H1 (cell line): ENCODE measurements at regions not wholly inside any gene's neighbourhood (a gene's known extent, or its start where the extent isn't known, plus 50 kb on each side); places are given as distances from the start of the nearest gene placed in this dataset.
A peak's percentile ranks its signal among the peaks of the same experiment; 100 is the strongest.

ENCODE experiments used
- CTCF ChIA-PET: fragments of 300-600 bp; sonication (Branson Sonifier 250); formaldehyde crosslinking; loops from one replicate; lab custom pipeline; 2021; ENCODE audit not compliant: partially characterized antibody; lab: Charles Lee
- POLR2A ChIA-PET: fragments of 300-600 bp; sonication (Branson Sonifier 250); formaldehyde crosslinking; loops from one replicate; lab custom pipeline; 2021; ENCODE audit warnings: inconsistent platforms; ENCODE audit not compliant: partially characterized antibody; lab: Charles Lee
- DNase-seq, 2 experiments: peaks; one replicate each; pipeline versions ENCODE4 v3.0.0 to v3.0.0-alpha.2; 2010 to 2022; ENCODE audit warnings: low spot score in 2 of 2, low read depth in 1 of 2, mixed read lengths in 1 of 2
- FAIRE-seq: peaks from 2 replicates; lab custom pipeline; 2011; peaks lifted over from hg19 to GRCh38; lab: Jason Lieb, UNC
- H2AFZ ChIP-seq: 2 replicates; pipeline ENCODE4 v1.8.1; 2012; ENCODE audit warnings: low read length, inconsistent platforms
- H2AK5ac ChIP-seq: 2 replicates; pipeline ENCODE4 v1.6.1; 2013; ENCODE audit warnings: low read depth, low read length
- H2BK120ac ChIP-seq: replicated peaks from 2 replicates; pipeline ENCODE3; 2013; ENCODE audit warnings: low read depth, low read length, inconsistent platforms
- H2BK12ac ChIP-seq: 2 replicates; pipeline ENCODE4 v1.6.1; 2013; ENCODE audit warnings: low read depth, low read length
- H2BK15ac ChIP-seq: 2 replicates; pipeline ENCODE4 v1.6.1; 2013; ENCODE audit warnings: low read length
- H2BK20ac ChIP-seq: 2 replicates; pipeline ENCODE4 v1.6.1; 2013; ENCODE audit warnings: low read length
- H2BK5ac ChIP-seq: 2 replicates; pipeline ENCODE4 v1.6.1; 2013; ENCODE audit warnings: low read depth, low read length
- H3K14ac ChIP-seq: 2 replicates; pipeline ENCODE4 v1.6.1; 2013; ENCODE audit warnings: inconsistent platforms; ENCODE audit not compliant: insufficient read length
- H3K18ac ChIP-seq: 2 replicates; pipeline ENCODE4 v1.6.1; 2013; ENCODE audit warnings: low read length; ENCODE audit errors: extremely low read depth
- H3K23ac ChIP-seq: 2 replicates; pipeline ENCODE4 v1.6.1; 2013; ENCODE audit warnings: inconsistent platforms; ENCODE audit not compliant: insufficient read length
- H3K23me2 ChIP-seq: 2 replicates; pipeline ENCODE4 v1.6.1; 2013; ENCODE audit warnings: low read depth, low read length
- H3K27ac ChIP-seq: 2 replicates; pipeline ENCODE4 v1.6.1; 2011; ENCODE audit warnings: low read depth, low read length, inconsistent platforms
- H3K27me3 ChIP-seq, 4 experiments: replicated peaks in 1 of 4; 1 replicate in 1 of 4; 2 replicates in 3 of 4; pipeline versions ENCODE4 v1.6.1 to v1.8.1; 2011 to 2013; ENCODE audit warnings: low read length in 3 of 4, mild to moderate bottlenecking in 3 of 4, inconsistent platforms in 2 of 4, mixed read lengths in 2 of 4, moderate library complexity in 1 of 4; ENCODE audit not compliant: control insufficient read depth in 3 of 4, insufficient read depth in 3 of 4; ENCODE audit errors: extremely low read depth in 1 of 4
- H3K36me3 ChIP-seq, 4 experiments: 2 replicates each; pipeline versions ENCODE4 v1.6.1 to v1.8.1; 2011 to 2013; ENCODE audit warnings: mild to moderate bottlenecking in 4 of 4, low read length in 3 of 4, moderate library complexity in 2 of 4, control low read depth in 1 of 4, inconsistent platforms in 1 of 4; ENCODE audit not compliant: insufficient read depth in 4 of 4, control insufficient read depth in 2 of 4
- H3K4ac ChIP-seq: replicated peaks from 2 replicates; pipeline ENCODE3; 2013; ENCODE audit warnings: low read length, low read depth, mixed read lengths, inconsistent platforms; ENCODE audit not compliant: insufficient read length
- H3K4me1 ChIP-seq, 4 experiments: replicated peaks in 1 of 4; 1 replicate in 1 of 4; 2 replicates in 3 of 4; pipeline versions ENCODE4 v1.6.1 to v1.8.1; 2011 to 2013; ENCODE audit warnings: low read length in 3 of 4, inconsistent platforms in 2 of 4, mixed read lengths in 1 of 4; ENCODE audit not compliant: insufficient read depth in 4 of 4, control insufficient read depth in 3 of 4
- H3K4me2 ChIP-seq, 2 experiments: 2 replicates each; pipeline versions ENCODE4 v1.6.1 to v1.8.1; 2011 to 2013; ENCODE audit warnings: low read depth in 2 of 2, low read length in 2 of 2, control low read depth in 1 of 2, inconsistent platforms in 1 of 2, mild to moderate bottlenecking in 1 of 2; ENCODE audit not compliant: insufficient read depth in 1 of 2
- H3K4me3 ChIP-seq, 4 experiments: fragments of 200-600, 300-600 bp in 1 of 4; sonication (generic), shearing (Covaris generic), sonication (Bioruptor Twin) in 1 of 4; 2 replicates each; pipeline versions ENCODE4 v1.5.1 to v1.8.1; 2011 to 2016; ENCODE audit warnings: low read length in 4 of 4, low read depth in 3 of 4, control low read depth in 2 of 4, inconsistent platforms in 2 of 4, mild to moderate bottlenecking in 2 of 4, mixed read lengths in 1 of 4, moderate library complexity in 1 of 4; ENCODE audit not compliant: insufficient read depth in 2 of 4; ENCODE audit errors: extremely low read depth in 1 of 4
- H3K56ac ChIP-seq: replicated peaks from 2 replicates; pipeline ENCODE3; 2013; ENCODE audit warnings: low read depth, mild to moderate bottlenecking, mixed read lengths, low read length, inconsistent platforms; ENCODE audit not compliant: insufficient read length
- H3K79me1 ChIP-seq: 2 replicates; pipeline ENCODE4 v1.6.1; 2013; ENCODE audit warnings: low read depth, low read length, control low read depth
- H3K79me2 ChIP-seq, 2 experiments: 2 replicates each; pipeline versions ENCODE4 v1.6.1 to v1.8.1; 2012 to 2013; ENCODE audit warnings: low read length in 2 of 2, mild to moderate bottlenecking in 2 of 2, inconsistent platforms in 1 of 2; ENCODE audit not compliant: insufficient read depth in 2 of 2, control insufficient read depth in 1 of 2
- H3K9ac ChIP-seq, 4 experiments: replicated peaks in 1 of 4; 1 replicate in 1 of 4; 2 replicates in 3 of 4; pipeline versions ENCODE4 v1.6.1 to v1.8.1; 2011 to 2013; ENCODE audit warnings: low read depth in 3 of 4, low read length in 3 of 4, control low read depth in 2 of 4, mild to moderate bottlenecking in 2 of 4, moderate library complexity in 2 of 4, inconsistent platforms in 1 of 4; ENCODE audit errors: extremely low read depth in 1 of 4
- H3K9me3 ChIP-seq, 2 experiments: 2 replicates each; pipeline versions ENCODE4 v1.6.1 to v1.8.1; 2012 to 2013; ENCODE audit warnings: mild to moderate bottlenecking in 2 of 2, moderate library complexity in 2 of 2, control low read depth in 1 of 2, inconsistent platforms in 1 of 2, low read depth in 1 of 2, low read length in 1 of 2, mixed read lengths in 1 of 2; ENCODE audit not compliant: insufficient read depth in 2 of 2
- H4K20me1 ChIP-seq, 2 experiments: replicated peaks in 1 of 2; 2 replicates each; pipeline versions ENCODE3 to v1.8.1; 2011 to 2013; ENCODE audit warnings: inconsistent platforms in 2 of 2, low read length in 2 of 2, mild to moderate bottlenecking in 1 of 2; ENCODE audit not compliant: insufficient read depth in 2 of 2, control insufficient read depth in 1 of 2
- H4K5ac ChIP-seq: 2 replicates; pipeline ENCODE4 v1.6.1; 2013; ENCODE audit warnings: low read length, low read depth, mixed read lengths, inconsistent platforms; ENCODE audit not compliant: insufficient read length
- H4K8ac ChIP-seq: 2 replicates; pipeline ENCODE4 v1.8.0; 2013; ENCODE audit warnings: mild to moderate bottlenecking, moderate library complexity, low read length, inconsistent platforms; ENCODE audit not compliant: insufficient read depth; ENCODE audit errors: extremely low read depth
- H4K91ac ChIP-seq: replicated peaks from 2 replicates; pipeline ENCODE3; 2013; ENCODE audit warnings: low read length, mixed read lengths, inconsistent platforms; ENCODE audit not compliant: insufficient read length
- BACH1 ChIP-seq: IDR thresholded peaks from 2 replicates; pipeline ENCODE4 v1.6.1; 2012; ENCODE audit warnings: low read length, improper control_type of control experiment
- GTF2F1 ChIP-seq: IDR thresholded peaks from 2 replicates; pipeline ENCODE4 v1.6.1; 2012; ENCODE audit warnings: low read depth, low read length, improper control_type of control experiment, borderline replicate concordance
- RAD21 ChIP-seq, 2 experiments: IDR thresholded peaks in 1 of 2; conservative IDR thresholded peaks in 1 of 2; 2 replicates each; pipeline ENCODE4 v1.6.1; 2011; ENCODE audit warnings: low read depth in 2 of 2, low read length in 2 of 2, improper control_type of control experiment in 1 of 2, inconsistent platforms in 1 of 2, mild to moderate bottlenecking in 1 of 2, moderate library complexity in 1 of 2
- TEAD4 ChIP-seq: IDR thresholded peaks from 2 replicates; pipeline ENCODE4 v1.6.1; 2012; ENCODE audit warnings: low read depth, low read length, inconsistent platforms, mixed read lengths
- WGBS, 2 experiments: shearing (Covaris generic) in 1 of 2; methylation state at CpG; one replicate each; pipeline versions ENCODE4 v1.1.6 to v1.1.7; 2013 to 2015; ENCODE audit warnings: low lambda C conversion rate in 2 of 2, mixed read lengths in 2 of 2, inconsistent platforms in 1 of 2, low coverage in 1 of 2, missing lambda C conversion rate in 1 of 2; ENCODE audit not compliant: insufficient replicate concordance in 2 of 2, insufficient coverage in 1 of 2, insufficient read length in 1 of 2; ENCODE audit errors: extremely low coverage in 1 of 2, missing lambda C conversion rate in 1 of 2; 5-methylcytosine and 5-hydroxymethylcytosine counted together

- Histone ChIP-seq H3K9ac (no peak overlapping the region; a peak in 1 of 7 replicates), H3K4me3 (no peak overlapping the region), H3K23ac (no peak overlapping the region), H3K4me1 (peaks cover 0 to 2% (median 0%) of the 10 kb centered on the region in 4 experiments; a peak in 1 of 7 replicates)
- POLR2A ChIA-PET: interaction anchor here (1.0 to 1.5 kb wide), 4 partner anchors 399 to 430 kb away, joined by 3 to 4 read pairs (median 4); partner anchors contain the start of gene ARL4A
- TF ChIP-seq GTF2F1: no peak
- TF ChIP-seq TEAD4: peak; percentile 66; the same call in 1 of the 2 replicates
- TF ChIP-seq RAD21 (IDR thresholded peaks at IDR 0.05 in 1 of 2, conservative IDR thresholded peaks at IDR 0.05 in 1 of 2; ENCODE audit: low read depth in 2 of 2, low read length in 2 of 2): peak in 1 of 2 experiments; percentile 7; a peak in 1 of 4 replicates
- no peak for TF ChIP-seq BACH1
- TF ChIP-seq, all 59 proteins: peak for 2
- Histone ChIP-seq H4K91ac (no peak overlapping the region), H4K20me1 (no peaks in the 10 kb centered on the region), H3K79me2 (no peaks in the 10 kb centered on the region), H3K18ac (no peak overlapping the region), H4K5ac (no peak overlapping the region), H2BK5ac (no peak overlapping the region), H3K4me2 (no peak overlapping the region), H3K14ac (no peak overlapping the region), H3K27ac (no peak overlapping the region), H2AFZ (peak overlapping the region; percentile 65; the same call in 1 of the 2 replicates), H3K56ac (no peak overlapping the region), H3K23me2 (no peaks in the 10 kb centered on the region), H2BK12ac (0 out of 2 replicates have a peak overlapping the region, but pooled peaks have one; percentile 12), H3K9me3 (no peaks in the 10 kb centered on the region), H2BK20ac (no peak overlapping the region), H4K8ac (no peak overlapping the region), H2BK15ac (no peak overlapping the region), H3K4ac (no peak overlapping the region), H3K79me1 (no peaks in the 10 kb centered on the region), H3K36me3 (no peaks in the 10 kb centered on the region), H3K27me3 (no peaks in the 10 kb centered on the region), H2BK120ac (no peak overlapping the region), H2AK5ac (no peak overlapping the region)
- FAIRE-seq (no peak), DNase-seq (no peak)
- 64% methylated on average over 5 of the region's 5 CpGs; no CpG with 5 or more reads in 1 of the 2 experiments for WGBS, 2 experiments
- CTCF ChIA-PET: interaction anchor here (0.7 to 5.8 kb wide), 20 partner anchors 9 to 590 kb away, joined by 3 to 82 read pairs (median 3); partner anchors contain the start of gene ARL4A
Measured at GRCh38 chr7:13115157-13115772, 427.8 kb downstream of the ARL4A start.
